Tibial nerve (tissue), 4 donors: ENCODE measurements at regions not wholly inside any gene's neighbourhood (a gene's known extent, or its start where the extent isn't known, plus 50 kb on each side); places are given as distances from the start of the nearest gene placed in this dataset.

Experiments used
- DNase-seq, 2 donors: peaks; one replicate each; pipeline ENCODE4 v3.0.0-alpha.2; 2019; ENCODE audit warnings: low spot score in 2 of 2
- H3K27ac ChIP-seq, 4 donors: fragments of 200-600 bp; sonication (generic) in 3 of 4; one replicate each; pipeline ENCODE4 v1.5.1; 2017 to 2019; ENCODE audit warnings: mild to moderate bottlenecking in 1 of 4
- H3K27me3 ChIP-seq, 2 donors: fragments of 200-600 bp; sonication (generic) in 1 of 2; one replicate each; pipeline versions ENCODE4 v1.5.1 to v1.6.0; 2017 to 2019
- H3K36me3 ChIP-seq, 3 donors: fragments of 200-600 bp; sonication (generic); one replicate each; pipeline ENCODE4 v1.5.1; 2018 to 2019
- H3K4me1 ChIP-seq, 4 donors: fragments of 200-600 bp; sonication (generic) in 3 of 4; one replicate each; pipeline ENCODE4 v1.5.1; 2017 to 2019
- H3K4me3 ChIP-seq, 4 donors: fragments of 200-600 bp; sonication (generic) in 3 of 4; one replicate each; pipeline ENCODE4 v1.5.1; 2017 to 2019; ENCODE audit warnings: mild to moderate bottlenecking in 1 of 4, moderate library complexity in 1 of 4
- H3K9me3 ChIP-seq, 4 donors: fragments of 200-600 bp; sonication (generic) in 3 of 4; one replicate each; pipeline ENCODE4 v1.5.1; 2017 to 2019
- CTCF ChIP-seq, 5 experiments: fragments of 200-600 bp in 3 of 5; fragments of 450-650 bp in 2 of 5; sonication (generic) in 3 of 5; IDR thresholded peaks; one replicate each; pipeline ENCODE4 v1.5.1; 2016 to 2019; ENCODE audit warnings: antibody characterized with exemption in 5 of 5, mild to moderate bottlenecking in 3 of 5, moderate library complexity in 2 of 5
- EP300 ChIP-seq, 2 donors: sonication (generic); formaldehyde crosslinking; IDR thresholded peaks; one replicate each; pipeline ENCODE4 v1.6.1; 2017; ENCODE audit warnings: antibody characterized with exemption in 2 of 2, mild to moderate bottlenecking in 1 of 2
- POLR2A ChIP-seq, 2 donors: fragments of 450-650 bp; IDR thresholded peaks; one replicate each; pipeline ENCODE4 v1.6.1; 2017; ENCODE audit warnings: antibody characterized with exemption in 2 of 2, mild to moderate bottlenecking in 2 of 2, moderate library complexity in 2 of 2
- WGBS, 2 donors: methylation state at CpG; one replicate each; pipeline ENCODE4 v1.1.5; 2018; 5-methylcytosine and 5-hydroxymethylcytosine counted together

- H3K4me1 ChIP-seq, result no peaks in the 10 kb centered on the region
- no peak overlapping the region for H3K4me3 ChIP-seq
- H3K27ac ChIP-seq, result no peak overlapping the region
- 23 to 40% methylated on average over 6 of the region's 6 CpGs for WGBS, 2 donors
- H3K36me3 ChIP-seq, result no peaks in the 10 kb centered on the region
- no peak for DNase-seq
- TF ChIP-seq POLR2A (IDR thresholded peaks at IDR 0.05) (no peak), EP300 (IDR thresholded peaks at IDR 0.05) (no peak), CTCF (IDR thresholded peaks at IDR 0.05) (no peak)
- H3K27me3 ChIP-seq, result no peaks in the 10 kb centered on the region
- H3K9me3 ChIP-seq, result no peaks in the 10 kb centered on the region
These were observed 2217.4 kb upstream of the WWC1 start for GRCh38 chr5:166073901-166074581.

GRCh38 chr5:166074582-166075481 is 2216.6 kb upstream of the WWC1 start:
- no peaks in the 10 kb centered on the region for H3K4me1 ChIP-seq
- WGBS, 2 donors, result 28 to 33% methylated on average over 5 of the region's 5 CpGs
- DNase-seq, result no peak
- H3K36me3 ChIP-seq, result no peaks in the 10 kb centered on the region
- no peak overlapping the region for H3K4me3 ChIP-seq
- H3K9me3 ChIP-seq, result no peaks in the 10 kb centered on the region
- TF ChIP-seq POLR2A (IDR thresholded peaks at IDR 0.05) (no peak), CTCF (IDR thresholded peaks at IDR 0.05) (no peak), EP300 (IDR thresholded peaks at IDR 0.05) (no peak)
- H3K27me3 ChIP-seq, result no peaks in the 10 kb centered on the region
- no peak overlapping the region for H3K27ac ChIP-seq

- DNase-seq, result no peak
- H3K4me3 ChIP-seq, result no peak overlapping the region
- no peaks in the 10 kb centered on the region for H3K27me3 ChIP-seq
- TF ChIP-seq EP300 (IDR thresholded peaks at IDR 0.05) (no peak), CTCF (IDR thresholded peaks at IDR 0.05) (no peak), POLR2A (IDR thresholded peaks at IDR 0.05) (no peak)
- WGBS, 2 donors, result 28 to 32% methylated on average over 11 of the region's 11 CpGs
- H3K9me3 ChIP-seq, result no peaks in the 10 kb centered on the region
- no peaks in the 10 kb centered on the region for H3K4me1 ChIP-seq
- no peak overlapping the region for H3K27ac ChIP-seq
- H3K36me3 ChIP-seq, result no peaks in the 10 kb centered on the region
These were observed 2208.1 kb upstream of the WWC1 start for GRCh38 chr5:166083183-166083959.

GRCh38 chr5:166086568-166086967 is 2204.9 kb upstream of the WWC1 start:
- Histone ChIP-seq H3K4me1 (no peaks in the 10 kb centered on the region), H3K9me3 (no peaks in the 10 kb centered on the region), H3K36me3 (no peaks in the 10 kb centered on the region), H3K4me3 (no peak overlapping the region), H3K27ac (no peak overlapping the region), H3K27me3 (no peaks in the 10 kb centered on the region)
- DNase-seq, result no peak
- TF ChIP-seq POLR2A (IDR thresholded peaks at IDR 0.05) (no peak), CTCF (IDR thresholded peaks at IDR 0.05) (no peak), EP300 (IDR thresholded peaks at IDR 0.05) (no peak)
- 83 to 85% methylated on average over 2 of the region's 2 CpGs for WGBS, 2 donors
